ENCODE measurements at regions not wholly inside any gene's neighbourhood (a gene's known extent, or its start where the extent isn't known, plus 50 kb on each side); places are given as distances from the start of the nearest gene placed in this dataset.

DNA sequence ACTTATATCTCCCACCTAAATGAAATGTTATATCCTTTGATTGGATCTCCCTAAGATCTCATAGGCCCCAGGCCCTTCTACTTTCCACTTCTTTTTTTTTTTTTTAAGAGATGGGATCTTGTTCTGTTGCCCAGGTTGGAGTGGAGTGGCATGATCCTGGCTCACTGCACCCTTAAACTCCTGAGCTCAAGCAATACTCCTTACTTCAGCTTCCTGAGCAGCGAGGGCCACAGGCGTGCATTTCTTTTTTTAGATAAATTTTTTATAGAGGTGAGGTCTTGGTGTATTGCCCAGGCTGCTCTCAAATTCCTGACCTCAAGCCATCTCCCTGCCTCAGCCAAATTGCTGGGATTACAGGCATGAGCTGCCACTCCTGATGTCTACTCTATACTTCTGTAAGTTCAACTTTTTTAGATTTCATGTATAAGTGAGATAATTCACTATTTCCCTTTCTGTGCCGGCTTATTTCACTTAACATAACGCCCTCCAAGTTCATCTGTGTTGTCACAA is 987.5 kb upstream of the NCAM2 start:
- H3K27ac Mint-ChIP-seq: no peak overlapping the region
- H3K4me1 Mint-ChIP-seq (ENCODE audit: unreplicated experiment): no peaks in the 10 kb centered on the region
- no peak overlapping the region for H3K4me3 Mint-ChIP-seq
- TF ChIP-seq, protein P1, sequence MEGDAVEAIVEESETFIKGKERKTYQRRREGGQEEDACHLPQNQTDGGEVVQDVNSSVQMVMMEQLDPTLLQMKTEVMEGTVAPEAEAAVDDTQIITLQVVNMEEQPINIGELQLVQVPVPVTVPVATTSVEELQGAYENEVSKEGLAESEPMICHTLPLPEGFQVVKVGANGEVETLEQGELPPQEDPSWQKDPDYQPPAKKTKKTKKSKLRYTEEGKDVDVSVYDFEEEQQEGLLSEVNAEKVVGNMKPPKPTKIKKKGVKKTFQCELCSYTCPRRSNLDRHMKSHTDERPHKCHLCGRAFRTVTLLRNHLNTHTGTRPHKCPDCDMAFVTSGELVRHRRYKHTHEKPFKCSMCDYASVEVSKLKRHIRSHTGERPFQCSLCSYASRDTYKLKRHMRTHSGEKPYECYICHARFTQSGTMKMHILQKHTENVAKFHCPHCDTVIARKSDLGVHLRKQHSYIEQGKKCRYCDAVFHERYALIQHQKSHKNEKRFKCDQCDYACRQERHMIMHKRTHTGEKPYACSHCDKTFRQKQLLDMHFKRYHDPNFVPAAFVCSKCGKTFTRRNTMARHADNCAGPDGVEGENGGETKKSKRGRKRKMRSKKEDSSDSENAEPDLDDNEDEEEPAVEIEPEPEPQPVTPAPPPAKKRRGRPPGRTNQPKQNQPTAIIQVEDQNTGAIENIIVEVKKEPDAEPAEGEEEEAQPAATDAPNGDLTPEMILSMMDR (conservative IDR thresholded peaks at IDR 0.05): no peak
- DNase-seq (ENCODE audit: extremely low spot score, unreplicated experiment): no peak
- no peaks in the 10 kb centered on the region for H3K9me3 Mint-ChIP-seq
- no peaks in the 10 kb centered on the region for H3K36me3 Mint-ChIP-seq
- H3K27me3 Mint-ChIP-seq: no peaks in the 10 kb centered on the region

DNA sequence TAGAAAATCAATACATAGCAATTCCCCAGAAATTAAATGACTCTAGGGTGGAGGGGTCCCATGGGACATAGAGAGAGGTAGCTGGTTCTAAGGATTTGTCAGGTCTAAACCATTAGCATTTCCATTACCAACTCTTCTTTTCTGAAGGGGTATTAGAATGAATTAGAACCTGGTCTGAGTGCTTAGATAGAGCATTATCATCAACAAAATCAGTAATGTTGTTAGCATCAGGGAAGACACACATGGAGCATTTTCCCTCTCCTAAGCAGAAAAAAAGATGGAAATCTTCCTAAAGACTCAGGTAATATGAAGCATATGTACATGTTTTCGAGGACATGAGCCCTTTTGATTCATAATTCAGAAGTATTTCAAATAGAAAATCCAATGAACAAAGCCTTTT is 984.4 kb upstream of the NCAM2 start:
- DNase-seq (ENCODE audit: extremely low spot score, unreplicated experiment): no peak
- no peaks in the 10 kb centered on the region for H3K36me3 Mint-ChIP-seq
- TF ChIP-seq, protein P1 (conservative IDR thresholded peaks at IDR 0.05): no peak
- no peaks in the 10 kb centered on the region for H3K4me1 Mint-ChIP-seq (ENCODE audit: unreplicated experiment)
- no peak overlapping the region for H3K27ac Mint-ChIP-seq
- H3K9me3 Mint-ChIP-seq: no peaks in the 10 kb centered on the region
- no peaks in the 10 kb centered on the region for H3K27me3 Mint-ChIP-seq
- no peak overlapping the region for H3K4me3 Mint-ChIP-seq

DNA sequence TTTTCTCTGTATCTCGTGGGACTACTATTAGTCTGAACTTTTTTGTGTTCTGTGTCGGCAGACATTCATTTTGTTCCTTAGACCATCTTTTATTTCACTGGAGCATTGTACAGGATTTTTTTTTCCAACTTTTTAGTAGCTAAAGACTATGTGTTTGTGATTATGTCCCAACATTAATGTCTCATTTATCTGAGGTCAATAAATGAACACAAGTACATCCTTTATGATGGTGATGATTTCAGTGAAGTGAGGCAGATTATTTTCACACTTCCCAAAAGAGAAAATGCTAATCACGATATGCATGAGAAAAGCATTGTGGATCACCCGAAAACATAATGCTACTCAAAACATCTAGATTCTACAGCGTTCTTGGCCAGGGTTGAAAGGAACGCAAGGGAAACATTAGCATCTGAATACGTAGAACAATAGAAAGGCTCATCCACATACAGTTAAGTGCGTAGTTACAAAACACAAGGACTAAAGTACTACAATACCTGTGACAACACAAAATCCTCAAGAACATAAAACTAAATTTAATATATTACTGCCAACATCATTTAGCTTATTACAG is 981.7 kb upstream of the NCAM2 start:
- no peak overlapping the region for H3K27ac Mint-ChIP-seq
- TF ChIP-seq, protein P1 (conservative IDR thresholded peaks at IDR 0.05): no peak

DNA sequence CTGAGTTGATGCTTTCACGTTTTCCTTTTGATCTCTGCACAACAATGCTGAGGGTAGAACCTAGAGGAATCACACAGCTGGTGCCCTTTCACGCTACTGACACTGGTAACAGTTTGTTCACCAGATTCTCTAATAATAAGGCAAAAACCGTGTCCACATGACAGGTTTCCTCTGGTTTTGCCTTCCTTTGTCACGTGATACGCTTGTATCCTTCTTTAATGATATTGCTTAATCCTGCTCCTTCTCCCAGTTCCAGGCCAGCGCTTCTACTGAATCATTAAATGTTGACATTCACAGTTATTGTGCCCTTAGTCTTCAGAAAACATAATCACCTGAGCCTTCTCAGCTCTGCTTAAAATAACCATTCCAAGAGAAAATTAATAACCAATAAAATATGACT is 978.2 kb upstream of the NCAM2 start:
- H3K4me1 Mint-ChIP-seq (ENCODE audit: unreplicated experiment): no peaks in the 10 kb centered on the region
- TF ChIP-seq, protein P1 (conservative IDR thresholded peaks at IDR 0.05): no peak
- DNase-seq (ENCODE audit: extremely low spot score, unreplicated experiment): no peak
- no peaks in the 10 kb centered on the region for H3K9me3 Mint-ChIP-seq
- no peak overlapping the region for H3K27ac Mint-ChIP-seq
- no peaks in the 10 kb centered on the region for H3K27me3 Mint-ChIP-seq
- H3K36me3 Mint-ChIP-seq: no peaks in the 10 kb centered on the region
- no peak overlapping the region for H3K4me3 Mint-ChIP-seq

More for the DNA sequence above, 981.7 kb upstream of the NCAM2 start:
- Mint-ChIP-seq H3K4me3 (no peak overlapping the region), H3K27me3 (no peaks in the 10 kb centered on the region), H3K9me3 (no peaks in the 10 kb centered on the region), H3K4me1 (ENCODE audit: unreplicated experiment) (no peaks in the 10 kb centered on the region), H3K36me3 (no peaks in the 10 kb centered on the region)
- DNase-seq (ENCODE audit: extremely low spot score, unreplicated experiment): no peak

DNA sequence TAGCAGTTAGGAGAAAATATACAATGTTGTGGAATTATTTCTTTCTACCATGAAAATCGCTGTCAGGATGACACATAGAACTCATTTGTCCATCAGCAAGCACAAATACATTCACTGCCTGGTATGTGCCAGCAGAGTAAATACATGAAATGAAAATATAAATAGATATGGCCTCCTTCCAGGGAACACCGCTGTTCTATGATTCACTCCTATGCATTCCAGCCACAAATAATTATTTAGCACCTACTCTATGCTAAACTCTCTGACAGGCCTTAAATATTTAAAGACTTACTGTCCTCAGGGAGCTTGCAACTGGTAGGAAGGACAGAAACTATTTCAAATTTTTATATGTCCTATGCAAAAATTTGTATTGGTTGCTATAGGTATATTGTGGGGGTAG is 975.0 kb upstream of the NCAM2 start:
- TF ChIP-seq, protein P1 (conservative IDR thresholded peaks at IDR 0.05): no peak
- Mint-ChIP-seq H3K36me3 (no peaks in the 10 kb centered on the region), H3K9me3 (peaks cover 4% of the 10 kb centered on the region), H3K4me1 (ENCODE audit: unreplicated experiment) (peaks cover 5% of the 10 kb centered on the region), H3K27ac (no peak overlapping the region), H3K4me3 (no peak overlapping the region), H3K27me3 (no peaks in the 10 kb centered on the region)
- no peak for DNase-seq (ENCODE audit: extremely low spot score, unreplicated experiment)
